SK-N-SH treated with all-trans-retinoic acid at 6 μM for 48 hours (cell line): ENCODE measurements at regions not wholly inside any gene's neighbourhood (a gene's known extent, or its start where the extent isn't known, plus 50 kb on each side); places are given as distances from the start of the nearest gene placed in this dataset.

Source experiments
- ISL1 ChIP-seq: fragments of 250-450 bp; sonication (Bioruptor Pico); IDR thresholded peaks from 2 replicates; pipeline ENCODE4 v2.1.2; 2022; ENCODE audit warnings: mild to moderate bottlenecking, moderate library complexity
- OSR1 ChIP-seq: fragments of 250-450 bp; sonication (Bioruptor Pico); IDR thresholded peaks from 2 replicates; pipeline ENCODE4 v1.8.0; 2022; ENCODE audit warnings: moderate library complexity, mild to moderate bottlenecking, inconsistent platforms
- SNAI2 ChIP-seq: fragments of 250-450 bp; sonication (Bioruptor Pico); IDR thresholded peaks from 2 replicates; pipeline ENCODE4 v1.5.0; 2020; ENCODE audit warnings: mild to moderate bottlenecking, moderate library complexity
- TF ChIP-seq, protein P1 (sequence below): fragments of 250-450 bp; sonication (Bioruptor Pico); IDR thresholded peaks from 2 replicates; pipeline ENCODE4 v1.5.0; 2020; ENCODE audit warnings: mild to moderate bottlenecking, moderate library complexity

DNA sequence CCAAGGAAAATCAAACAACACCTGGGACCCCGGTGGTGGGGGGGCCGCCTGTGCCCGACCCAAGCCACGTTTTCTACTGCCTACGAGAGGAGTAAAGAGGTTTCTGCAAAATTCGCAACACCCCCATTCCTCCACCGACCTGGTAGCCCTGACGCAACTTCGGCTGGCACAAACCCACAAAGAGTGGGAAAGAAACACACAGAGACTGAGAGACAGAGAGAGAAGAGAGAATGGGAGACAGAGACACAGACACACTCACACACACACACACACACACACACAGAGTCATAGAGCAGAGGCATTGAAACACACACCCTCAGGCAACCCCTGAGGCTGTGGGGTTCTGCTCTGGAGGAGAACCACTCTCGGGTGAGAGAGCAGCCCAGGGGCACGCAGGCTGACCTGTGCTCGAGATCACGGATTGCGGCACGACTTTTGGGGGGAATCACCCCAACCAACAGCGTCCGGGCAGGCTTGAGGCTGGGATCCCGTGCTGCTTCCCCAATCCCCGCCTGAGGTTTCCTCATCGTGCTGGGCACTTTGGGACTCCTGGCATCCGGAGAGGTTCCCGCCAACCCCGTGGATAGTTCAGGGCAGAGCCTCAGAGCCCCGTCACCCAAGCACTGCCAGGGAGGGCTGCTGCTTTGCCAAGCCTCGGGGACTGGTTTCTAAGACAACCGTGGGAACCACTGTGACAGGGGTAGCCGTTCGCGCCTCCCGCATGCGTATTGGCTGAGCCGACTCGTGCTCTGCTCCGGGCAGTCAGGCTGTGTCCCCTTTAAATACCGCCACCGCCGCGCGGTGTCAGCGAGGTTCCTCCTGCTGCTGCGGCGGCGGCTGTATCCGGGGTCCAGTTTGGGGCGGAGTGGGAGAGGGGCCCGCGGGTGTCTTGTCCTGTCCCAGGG, 682.4 kb upstream of the TPTE start:
- TF ChIP-seq SNAI2 (CRISPR knock-in tag) (no peak), OSR1 (no peak), ISL1 (no peak)
- TF ChIP-seq, protein P1, sequence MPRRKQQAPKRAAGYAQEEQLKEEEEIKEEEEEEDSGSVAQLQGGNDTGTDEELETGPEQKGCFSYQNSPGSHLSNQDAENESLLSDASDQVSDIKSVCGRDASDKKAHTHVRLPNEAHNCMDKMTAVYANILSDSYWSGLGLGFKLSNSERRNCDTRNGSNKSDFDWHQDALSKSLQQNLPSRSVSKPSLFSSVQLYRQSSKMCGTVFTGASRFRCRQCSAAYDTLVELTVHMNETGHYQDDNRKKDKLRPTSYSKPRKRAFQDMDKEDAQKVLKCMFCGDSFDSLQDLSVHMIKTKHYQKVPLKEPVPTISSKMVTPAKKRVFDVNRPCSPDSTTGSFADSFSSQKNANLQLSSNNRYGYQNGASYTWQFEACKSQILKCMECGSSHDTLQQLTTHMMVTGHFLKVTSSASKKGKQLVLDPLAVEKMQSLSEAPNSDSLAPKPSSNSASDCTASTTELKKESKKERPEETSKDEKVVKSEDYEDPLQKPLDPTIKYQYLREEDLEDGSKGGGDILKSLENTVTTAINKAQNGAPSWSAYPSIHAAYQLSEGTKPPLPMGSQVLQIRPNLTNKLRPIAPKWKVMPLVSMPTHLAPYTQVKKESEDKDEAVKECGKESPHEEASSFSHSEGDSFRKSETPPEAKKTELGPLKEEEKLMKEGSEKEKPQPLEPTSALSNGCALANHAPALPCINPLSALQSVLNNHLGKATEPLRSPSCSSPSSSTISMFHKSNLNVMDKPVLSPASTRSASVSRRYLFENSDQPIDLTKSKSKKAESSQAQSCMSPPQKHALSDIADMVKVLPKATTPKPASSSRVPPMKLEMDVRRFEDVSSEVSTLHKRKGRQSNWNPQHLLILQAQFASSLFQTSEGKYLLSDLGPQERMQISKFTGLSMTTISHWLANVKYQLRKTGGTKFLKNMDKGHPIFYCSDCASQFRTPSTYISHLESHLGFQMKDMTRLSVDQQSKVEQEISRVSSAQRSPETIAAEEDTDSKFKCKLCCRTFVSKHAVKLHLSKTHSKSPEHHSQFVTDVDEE = no peak
